ENCODE measurements at regions not wholly inside any gene's neighbourhood (a gene's known extent, or its start where the extent isn't known, plus 50 kb on each side); places are given as distances from the start of the nearest gene placed in this dataset.

GRCh38 chr6:6529275-6529674 lies 59.2 kb upstream of the LY86 start:
- no peak for DNase-seq (ENCODE audit: low read depth)

DNA sequence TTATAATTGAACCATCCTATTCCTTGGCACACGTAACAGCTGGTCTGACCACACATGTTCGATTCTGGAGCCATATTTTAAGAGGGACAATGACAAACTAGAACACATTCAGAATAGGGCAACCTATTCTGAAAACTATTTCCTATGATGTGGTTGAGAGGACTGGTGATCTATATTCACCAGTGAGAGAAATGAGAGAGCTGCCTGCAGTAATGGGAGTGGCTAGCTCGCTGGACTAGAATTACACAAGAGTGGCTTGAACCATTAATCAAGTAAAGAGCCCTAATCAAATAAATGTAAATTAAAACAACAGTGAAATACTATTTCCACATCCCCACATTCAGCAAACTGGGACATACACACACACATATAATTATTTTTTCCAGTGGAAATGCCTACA lies 55.3 kb upstream of the LY86 start:
- DNase-seq (ENCODE audit: low read depth): no peak

- no peak for DNase-seq (ENCODE audit: low read depth)
These were observed 54.1 kb upstream of the LY86 start for GRCh38 chr6:6534399-6534798.

GRCh38 chr6:6537488-6538260 lies 50.8 kb upstream of the LY86 start:
- DNase-seq (ENCODE audit: low read depth): no peak

DNA sequence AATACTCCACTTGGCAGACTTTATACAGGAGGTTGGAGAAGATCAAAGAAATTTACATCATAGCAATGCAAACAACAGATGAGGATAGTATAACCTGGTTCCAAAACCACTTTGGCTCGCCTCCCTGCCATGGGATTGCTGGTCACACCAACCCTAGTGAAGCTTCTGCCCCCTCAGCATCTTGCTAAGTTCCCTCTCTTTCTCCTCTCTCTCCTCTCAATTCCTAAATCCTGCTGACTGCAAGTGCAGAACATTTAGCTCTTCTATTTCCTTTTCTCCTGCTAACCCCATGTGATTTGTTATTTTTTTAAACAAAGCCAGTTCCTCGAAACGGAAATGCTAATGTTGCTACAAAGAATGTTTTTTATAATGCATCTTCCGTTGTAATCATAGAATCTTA lies 50.3 kb upstream of the LY86 start:
- DNase-seq (ENCODE audit: low read depth): no peak

All from HS-5 (cell line).